Superior temporal gyrus (tissue), 1 donor: ENCODE measurements at regions not wholly inside any gene's neighbourhood (a gene's known extent, or its start where the extent isn't known, plus 50 kb on each side); places are given as distances from the start of the nearest gene placed in this dataset.
"Not testable (repeated sequence)": the region's sequence is repeated elsewhere in the genome, so short reads cannot be mapped to it uniquely, and the experiment has no call there.

ENCODE experiments used
- DNase-seq: peaks from one replicate; pipeline ENCODE4 v3.0.0-alpha.2; 2016; ENCODE audit errors: extremely low spot score

DNA sequence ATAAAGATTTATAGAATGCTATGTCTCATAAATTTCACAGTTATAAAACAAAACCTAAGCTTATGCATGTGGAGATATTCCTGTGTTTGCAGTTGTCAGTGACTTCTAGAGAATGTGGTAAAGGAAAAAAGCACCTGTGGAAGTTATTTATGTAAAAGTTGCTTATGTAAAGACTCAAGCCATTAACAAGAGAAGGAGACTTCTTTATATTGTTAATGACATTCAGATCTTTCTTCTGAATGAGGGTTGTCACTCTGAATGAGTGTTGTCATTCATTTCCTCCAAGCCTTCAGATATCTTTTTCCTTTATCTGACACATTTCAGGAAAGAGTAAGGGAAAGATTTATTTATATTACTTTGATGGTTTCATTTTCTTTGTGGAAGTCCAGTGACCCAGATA lies 202.6 kb downstream of the TM9SF2 start:
- no peak for DNase-seq

DNA sequence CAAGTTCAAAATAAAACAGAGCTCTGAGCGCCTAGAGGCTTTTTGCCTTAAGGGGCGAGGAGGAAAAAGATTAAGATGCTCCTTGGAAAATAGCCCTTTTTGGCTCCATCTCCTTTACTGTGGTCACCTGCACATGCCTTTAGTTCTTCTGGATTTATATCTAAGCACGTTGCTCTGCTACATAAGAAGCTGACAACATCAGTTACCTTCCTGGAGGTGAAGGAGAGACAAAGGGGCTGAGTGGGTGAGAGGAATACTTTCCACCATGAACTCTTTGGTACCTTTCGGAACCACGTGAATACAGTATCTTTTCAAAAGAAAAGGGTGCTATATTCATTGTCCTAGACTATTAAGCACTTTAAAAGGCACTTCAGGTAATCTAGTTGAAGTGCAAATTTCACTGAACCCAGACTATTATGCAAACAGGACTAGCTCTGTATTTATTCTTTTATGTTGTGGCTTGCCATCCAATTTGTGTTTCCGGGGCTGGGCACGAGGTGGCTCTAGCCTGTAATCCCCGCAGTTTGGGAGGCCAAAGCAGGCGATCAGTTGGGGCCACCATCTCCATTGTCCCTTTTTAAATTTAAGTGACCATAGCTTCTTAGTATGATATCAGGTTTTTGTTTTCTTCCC lies 201.5 kb downstream of the TM9SF2 start:
- DNase-seq = no peak

GRCh38 chr13:99700468-99700867 lies 199.2 kb downstream of the TM9SF2 start:
- no peak for DNase-seq

DNA sequence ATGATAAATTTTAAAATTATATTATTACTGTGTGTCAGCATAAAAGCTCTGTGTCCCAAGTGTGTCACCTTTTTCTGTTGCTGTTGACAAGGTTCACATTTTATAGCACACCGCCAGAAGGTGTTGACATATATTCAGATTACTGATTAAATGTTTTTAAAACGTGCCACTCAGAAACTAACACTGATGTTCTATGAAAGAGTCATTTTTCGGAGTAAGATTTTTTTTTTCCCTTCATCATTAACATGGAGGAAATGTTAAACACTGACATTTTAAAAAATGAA lies 197.5 kb downstream of the TM9SF2 start:
- DNase-seq = no peak

- no peak for DNase-seq
Measured at GRCh38 chr13:99698010-99698815, 196.9 kb downstream of the TM9SF2 start.

DNA sequence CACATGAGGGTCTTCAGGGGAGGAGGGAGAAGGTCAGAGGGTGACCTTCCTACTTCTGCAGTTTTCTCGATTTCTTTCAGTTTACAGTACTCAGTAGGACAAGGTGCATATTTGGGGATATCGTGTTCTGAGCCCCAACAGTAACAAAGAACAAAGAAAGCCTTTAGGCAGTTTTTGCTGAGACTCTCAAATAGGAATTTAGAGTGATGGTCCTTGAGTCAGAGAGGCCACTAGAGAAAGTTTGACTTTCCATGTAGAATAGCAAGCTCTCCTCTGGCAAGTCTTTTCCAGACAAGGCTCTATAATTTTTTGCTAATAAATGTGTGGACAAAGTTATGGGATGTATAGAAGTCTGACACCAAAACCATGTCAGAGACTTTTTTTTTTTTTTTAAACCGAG lies 194.6 kb downstream of the TM9SF2 start:
- DNase-seq = no peak

DNA sequence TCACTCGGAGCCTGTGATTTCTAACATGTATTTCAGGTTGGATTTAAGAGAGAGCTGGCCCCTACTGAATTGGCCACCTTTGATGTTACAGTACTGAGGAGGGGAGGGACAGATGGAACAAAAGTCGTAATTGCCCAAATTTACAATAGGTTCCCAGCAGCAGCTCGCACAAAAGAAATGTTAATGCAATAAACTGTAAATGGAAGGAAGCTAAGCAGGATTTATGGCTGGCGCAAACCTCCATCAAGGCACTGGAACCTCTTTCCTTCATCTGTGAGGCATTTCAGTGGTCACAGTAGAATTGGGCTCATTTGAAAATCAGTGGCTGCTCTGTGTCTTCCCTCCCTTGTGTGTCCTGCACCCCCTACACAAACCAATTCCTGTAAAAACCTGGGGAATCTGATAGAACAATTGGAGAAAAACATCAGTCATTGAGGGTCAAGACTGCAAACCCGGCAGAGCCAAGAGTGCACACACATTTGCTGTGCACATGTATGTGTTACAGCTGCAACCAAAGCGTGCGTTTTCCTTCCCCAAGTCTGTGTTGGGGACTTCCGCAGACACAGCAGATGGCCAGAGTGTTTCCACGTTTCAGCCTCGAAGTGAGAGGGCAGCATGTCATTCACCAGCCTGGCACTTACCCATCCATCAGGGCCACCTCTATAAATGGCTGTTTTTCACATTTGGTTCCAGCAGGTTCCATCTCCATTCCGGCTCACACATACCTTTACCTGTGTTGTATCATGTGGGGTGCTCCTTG lies 192.8 kb downstream of the TM9SF2 start:
- DNase-seq = no peak

- DNase-seq = no peak
Measured at GRCh38 chr13:99693351-99693750, 192.1 kb downstream of the TM9SF2 start.

- no peak for DNase-seq
Measured at GRCh38 chr13:99692854-99693253, 191.6 kb downstream of the TM9SF2 start.

DNA sequence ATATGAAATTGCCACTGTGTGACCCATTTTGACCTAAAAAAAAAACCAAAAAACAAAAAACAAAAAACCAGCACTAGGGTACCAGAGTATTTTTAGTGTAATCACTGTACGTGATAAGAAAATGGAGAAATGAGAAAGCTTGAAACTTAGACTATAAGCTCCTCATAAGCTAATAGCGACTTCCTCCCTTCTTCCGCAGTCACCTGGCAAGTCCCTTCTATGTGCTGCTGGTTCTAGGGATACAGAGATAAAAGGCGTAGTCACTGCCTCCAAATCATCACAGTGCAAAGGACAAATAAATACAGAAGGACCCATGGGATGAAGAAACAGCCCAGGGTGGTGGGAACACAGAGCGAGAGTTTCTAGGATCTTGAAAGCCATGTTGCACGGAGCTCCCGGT lies 190.3 kb downstream of the TM9SF2 start:
- no peak for DNase-seq

DNA sequence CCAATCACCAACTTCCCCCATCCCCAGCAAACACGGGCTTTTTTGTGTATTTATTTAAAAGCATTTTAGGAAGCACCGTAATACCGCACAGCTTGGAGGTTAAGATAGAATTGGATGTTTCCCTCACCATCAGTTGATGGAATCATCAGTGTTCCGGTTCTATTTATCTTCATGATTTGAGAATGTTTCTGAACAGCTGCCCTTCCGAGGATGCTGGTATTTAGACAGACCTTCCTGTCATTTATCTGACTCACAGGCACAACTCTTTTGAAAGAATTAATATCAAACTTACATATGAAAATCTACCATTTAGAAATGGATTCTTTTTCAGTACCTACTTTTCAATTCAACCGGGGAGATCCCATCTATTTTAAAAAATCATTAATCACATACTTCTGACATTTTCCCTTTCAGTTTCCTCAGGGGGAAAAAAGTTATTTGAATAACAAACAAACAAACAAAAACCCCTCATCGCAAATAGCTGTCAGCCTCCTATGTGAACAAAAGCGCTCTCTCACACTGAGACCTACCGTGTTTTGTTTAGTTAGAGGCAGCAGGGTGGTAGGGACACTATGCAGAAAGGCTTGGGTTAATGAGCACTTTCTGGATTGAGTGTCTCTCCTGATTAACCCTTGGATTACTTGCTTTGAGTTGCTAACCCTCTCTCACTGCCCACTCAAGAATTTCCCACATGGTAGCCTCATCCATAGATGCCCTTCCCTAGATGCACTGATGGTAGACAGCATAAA lies 189.3 kb downstream of the TM9SF2 start:
- no peak for DNase-seq

- no peak for DNase-seq
Measured at GRCh38 chr13:99689955-99690354, 188.7 kb downstream of the TM9SF2 start.

DNA sequence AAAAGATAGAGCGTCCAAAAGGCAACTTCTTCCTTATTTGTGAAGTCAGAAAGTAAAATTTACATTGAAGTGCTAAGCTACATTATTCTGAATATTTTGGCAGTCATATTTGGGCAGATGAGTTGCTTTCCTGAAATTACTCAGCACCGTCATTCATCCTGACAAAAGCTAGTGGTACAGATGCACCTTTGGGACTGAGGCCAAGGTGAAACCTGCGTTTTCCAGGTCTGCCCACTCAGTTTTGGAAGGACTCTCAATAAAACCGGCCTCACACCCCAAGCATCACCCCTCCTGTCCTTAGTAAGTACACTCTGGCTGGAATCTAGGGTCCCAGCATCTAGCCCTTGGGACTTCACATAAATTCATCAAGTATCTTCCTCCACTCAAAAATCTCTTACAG lies 187.5 kb downstream of the TM9SF2 start:
- no peak for DNase-seq

DNA sequence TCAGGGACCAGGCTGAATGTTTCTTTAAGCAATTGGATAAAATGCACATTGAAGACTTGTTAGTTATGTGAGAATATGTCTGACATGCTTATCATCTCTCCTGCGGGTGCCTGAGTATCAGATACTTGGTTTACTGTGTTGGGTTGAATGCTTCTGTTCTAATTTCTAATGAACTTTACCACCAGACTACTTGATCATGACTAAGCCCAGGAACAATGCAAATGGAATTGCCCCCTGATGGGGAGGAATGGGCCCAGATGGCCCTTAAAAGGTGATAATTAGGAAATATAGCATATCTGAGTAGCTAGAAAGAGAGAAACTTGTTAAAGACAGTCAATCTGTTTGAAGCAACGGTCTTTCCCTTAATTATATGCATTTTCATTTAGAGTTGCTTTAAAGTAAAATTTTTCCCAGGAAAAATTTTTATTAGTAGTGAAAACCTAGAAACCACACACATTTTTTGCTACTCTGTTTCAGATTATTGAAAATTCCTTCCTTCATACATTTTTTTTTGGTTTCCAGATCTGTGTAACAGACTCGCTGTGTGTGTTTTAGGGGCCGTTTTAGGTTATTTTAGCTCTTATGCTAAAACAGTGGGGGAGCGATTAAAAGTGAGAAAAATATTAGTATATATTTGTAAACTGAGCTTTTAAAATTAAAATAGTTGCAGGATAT lies 186.6 kb downstream of the TM9SF2 start:
- no peak for DNase-seq

- no peak for DNase-seq
Measured at GRCh38 chr13:99686944-99687411, 185.7 kb downstream of the TM9SF2 start.

DNA sequence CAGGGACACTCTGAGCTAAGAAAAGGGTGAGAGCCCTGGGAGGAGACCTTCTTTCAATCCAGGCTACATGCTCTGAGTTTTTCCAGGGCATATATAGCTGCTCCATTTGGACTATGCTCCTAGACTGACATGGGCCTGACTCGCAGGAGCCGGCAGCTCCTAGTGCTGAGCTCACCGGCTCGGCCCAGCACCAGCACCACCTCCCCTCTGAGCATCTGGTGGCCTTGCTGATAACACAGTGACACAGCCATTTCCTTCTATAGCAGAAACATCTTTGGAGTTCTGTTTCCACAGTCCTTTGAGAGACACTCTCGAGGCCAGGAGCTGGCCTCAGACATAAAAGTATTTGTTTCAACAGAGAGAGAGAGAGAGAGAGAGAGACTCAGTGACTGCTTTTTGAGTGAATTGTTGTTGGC lies 184.9 kb downstream of the TM9SF2 start:
- DNase-seq = no peak

- DNase-seq = no peak
Measured at GRCh38 chr13:99681695-99682094, 180.4 kb downstream of the TM9SF2 start.

DNA sequence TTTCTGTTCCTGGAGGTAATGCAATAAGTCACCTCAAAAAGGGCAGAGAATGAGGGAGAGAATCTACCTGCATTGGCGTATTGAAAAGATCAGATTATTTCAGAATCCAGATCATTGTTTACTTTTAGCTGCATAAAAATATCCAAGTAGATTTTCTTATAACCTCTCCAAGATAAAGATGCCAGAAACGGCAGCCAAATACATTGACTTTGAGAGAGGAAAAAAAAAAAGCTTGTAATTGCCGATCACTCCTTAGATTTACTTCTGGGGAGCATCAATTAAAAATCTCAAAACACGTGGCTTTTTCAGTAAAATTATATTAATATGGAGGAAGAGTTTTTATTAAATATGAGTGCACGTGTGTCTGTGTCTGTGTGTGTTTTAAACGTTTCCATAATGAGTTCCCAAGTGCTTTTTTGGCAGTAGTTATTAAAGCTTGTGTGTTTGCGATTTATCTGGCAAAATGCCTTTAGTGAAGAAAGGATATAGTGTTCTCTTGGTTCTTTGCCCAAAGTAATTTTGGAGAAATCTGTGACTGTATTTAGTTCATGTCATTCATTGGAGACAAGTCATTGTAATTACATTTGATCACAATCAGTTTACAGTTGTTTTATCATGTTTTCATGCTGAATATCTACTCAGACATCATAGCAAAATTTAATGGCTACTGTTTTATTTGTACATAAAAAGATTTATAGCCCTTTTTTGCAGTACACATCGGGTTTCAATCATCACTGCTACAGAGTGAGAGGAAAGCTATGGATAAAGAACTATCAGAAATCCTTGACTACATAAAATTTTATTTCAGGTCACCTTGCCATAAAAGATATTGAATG lies 176.1 kb downstream of the TM9SF2 start:
- DNase-seq = no peak

DNA sequence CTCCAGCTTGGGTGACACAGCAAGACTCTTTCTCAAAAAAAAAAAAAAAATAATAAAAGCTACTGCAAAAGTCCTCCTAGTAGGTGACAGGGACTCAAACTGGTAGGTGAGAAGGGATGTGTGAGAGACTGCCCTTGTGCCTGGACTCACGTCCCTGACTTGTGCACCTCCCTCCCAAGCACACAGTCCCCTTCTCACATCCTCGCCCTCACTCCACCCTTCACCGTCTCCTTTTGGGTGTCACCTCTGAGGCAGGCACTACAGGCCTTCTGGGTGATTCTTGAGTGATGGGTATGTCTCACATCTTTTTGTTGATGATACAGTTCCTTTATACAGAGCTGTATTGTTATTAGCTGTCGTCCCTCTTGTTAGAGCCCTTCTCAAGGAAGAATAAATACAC lies 170.5 kb downstream of the TM9SF2 start:
- no peak for DNase-seq

DNA sequence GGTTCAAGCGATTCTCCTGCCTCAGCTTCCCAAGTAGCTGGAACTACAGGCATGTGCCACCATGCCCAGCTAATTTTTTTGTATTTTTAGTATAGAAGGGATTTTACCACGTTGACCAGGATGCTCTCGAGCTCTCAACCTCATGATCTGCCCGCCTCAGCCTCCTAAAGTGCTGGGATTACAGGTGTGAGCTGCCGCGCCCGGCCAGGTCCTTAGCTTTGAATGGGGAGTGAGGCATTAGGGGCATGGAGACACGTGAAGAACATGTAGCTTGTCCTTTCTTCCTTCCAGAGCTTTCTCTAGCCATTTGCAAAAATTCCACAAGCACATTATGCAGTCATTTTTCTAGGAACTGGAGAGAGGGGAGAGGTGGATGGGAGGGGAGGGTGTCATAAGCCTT lies 167.8 kb downstream of the TM9SF2 start:
- DNase-seq = not testable (repeated sequence)
